Ishikawa (cell line): ENCODE measurements at regions not wholly inside any gene's neighbourhood (a gene's known extent, or its start where the extent isn't known, plus 50 kb on each side); places are given as distances from the start of the nearest gene placed in this dataset.

Experiments used
- EGR1 ChIP-seq: IDR thresholded peaks from 2 replicates; pipeline ENCODE4 v1.6.1; 2012
- EP300 ChIP-seq: IDR thresholded peaks from 2 replicates; pipeline ENCODE4 v1.6.1; 2012; ENCODE audit warnings: borderline replicate concordance
- NFIC ChIP-seq: IDR thresholded peaks from 2 replicates; pipeline ENCODE4 v1.6.1; 2012
- RAD21 ChIP-seq: IDR thresholded peaks from 2 replicates; pipeline ENCODE4 v1.6.1; 2012; ENCODE audit warnings: low read depth
- TAF1 ChIP-seq: IDR thresholded peaks from 2 replicates; pipeline ENCODE4 v1.6.1; 2012; ENCODE audit warnings: low read depth, mild to moderate bottlenecking
- TEAD4 ChIP-seq: IDR thresholded peaks from 2 replicates; pipeline ENCODE4 v1.6.1; 2012
- ZBTB7A ChIP-seq: IDR thresholded peaks from 2 replicates; pipeline ENCODE4 v1.6.1; 2012; ENCODE audit warnings: low read depth
- TF ChIP-seq, protein P1 (sequence below): IDR thresholded peaks from 2 replicates; pipeline ENCODE4 v1.6.1; 2012; ENCODE audit warnings: low read depth, mild to moderate bottlenecking

DNA sequence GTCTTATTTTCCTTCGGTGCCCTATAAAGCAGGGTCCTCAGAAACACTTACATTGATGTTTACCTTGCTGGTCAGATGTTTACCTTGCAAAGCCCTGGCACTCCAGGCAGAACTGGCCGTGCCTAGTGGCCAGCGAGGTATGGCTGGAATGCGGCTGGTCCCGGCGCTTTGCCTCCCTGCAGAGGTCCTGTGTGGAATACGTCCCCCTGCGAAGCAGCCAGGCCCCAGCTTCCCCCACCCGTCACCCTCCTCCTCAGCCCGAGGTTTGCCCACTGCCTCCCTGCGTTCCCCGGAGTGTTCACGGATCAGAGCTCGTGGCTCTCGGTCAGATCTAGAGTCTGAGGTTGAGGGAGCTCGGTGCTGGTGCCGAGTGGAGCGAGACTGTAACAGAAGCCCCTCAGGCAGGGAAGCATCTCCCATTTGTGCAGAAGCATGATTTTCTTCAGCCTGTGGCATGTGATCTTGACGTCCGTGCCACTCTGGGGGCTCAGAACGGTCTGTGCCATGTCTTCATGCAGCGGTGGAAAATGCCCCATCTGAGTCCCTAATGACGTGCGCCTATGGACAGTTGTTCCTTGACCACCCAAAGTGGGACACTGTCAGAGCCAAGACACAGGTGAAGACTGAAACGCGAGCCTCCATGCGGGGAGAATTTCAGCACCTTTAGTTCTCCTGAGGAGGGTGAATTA, 54.8 kb upstream of the SOX1 start:
- TF ChIP-seq RAD21 = no peak
- TF ChIP-seq EGR1 = no peak
- TF ChIP-seq EP300 = no peak
- TF ChIP-seq TAF1 = no peak
- TF ChIP-seq NFIC = no peak
- TF ChIP-seq, protein P1, sequence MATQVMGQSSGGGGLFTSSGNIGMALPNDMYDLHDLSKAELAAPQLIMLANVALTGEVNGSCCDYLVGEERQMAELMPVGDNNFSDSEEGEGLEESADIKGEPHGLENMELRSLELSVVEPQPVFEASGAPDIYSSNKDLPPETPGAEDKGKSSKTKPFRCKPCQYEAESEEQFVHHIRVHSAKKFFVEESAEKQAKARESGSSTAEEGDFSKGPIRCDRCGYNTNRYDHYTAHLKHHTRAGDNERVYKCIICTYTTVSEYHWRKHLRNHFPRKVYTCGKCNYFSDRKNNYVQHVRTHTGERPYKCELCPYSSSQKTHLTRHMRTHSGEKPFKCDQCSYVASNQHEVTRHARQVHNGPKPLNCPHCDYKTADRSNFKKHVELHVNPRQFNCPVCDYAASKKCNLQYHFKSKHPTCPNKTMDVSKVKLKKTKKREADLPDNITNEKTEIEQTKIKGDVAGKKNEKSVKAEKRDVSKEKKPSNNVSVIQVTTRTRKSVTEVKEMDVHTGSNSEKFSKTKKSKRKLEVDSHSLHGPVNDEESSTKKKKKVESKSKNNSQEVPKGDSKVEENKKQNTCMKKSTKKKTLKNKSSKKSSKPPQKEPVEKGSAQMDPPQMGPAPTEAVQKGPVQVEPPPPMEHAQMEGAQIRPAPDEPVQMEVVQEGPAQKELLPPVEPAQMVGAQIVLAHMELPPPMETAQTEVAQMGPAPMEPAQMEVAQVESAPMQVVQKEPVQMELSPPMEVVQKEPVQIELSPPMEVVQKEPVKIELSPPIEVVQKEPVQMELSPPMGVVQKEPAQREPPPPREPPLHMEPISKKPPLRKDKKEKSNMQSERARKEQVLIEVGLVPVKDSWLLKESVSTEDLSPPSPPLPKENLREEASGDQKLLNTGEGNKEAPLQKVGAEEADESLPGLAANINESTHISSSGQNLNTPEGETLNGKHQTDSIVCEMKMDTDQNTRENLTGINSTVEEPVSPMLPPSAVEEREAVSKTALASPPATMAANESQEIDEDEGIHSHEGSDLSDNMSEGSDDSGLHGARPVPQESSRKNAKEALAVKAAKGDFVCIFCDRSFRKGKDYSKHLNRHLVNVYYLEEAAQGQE = no peak
- no peak for TF ChIP-seq TEAD4
- no peak for TF ChIP-seq ZBTB7A
